Stromal cell of bone marrow (primary cell): ENCODE measurements at regions not wholly inside any gene's neighbourhood (a gene's known extent, or its start where the extent isn't known, plus 50 kb on each side); places are given as distances from the start of the nearest gene placed in this dataset.
"Not testable (repeated sequence)": the region's sequence is repeated elsewhere in the genome, so short reads cannot be mapped to it uniquely, and the experiment has no call there.

ENCODE experiments used
- DNase-seq: peaks from one replicate; pipeline ENCODE4 v3.0.0-alpha.2; 2012; ENCODE audit warnings: low read depth

- no peak for DNase-seq
Observed at GRCh38 chr1:38667626-38668025, 191.9 kb downstream of the RRAGC start.

GRCh38 chr1:38662126-38662525 is 197.4 kb downstream of the RRAGC start:
- DNase-seq: no peak

GRCh38 chr1:38658883-38659282 is 200.7 kb downstream of the RRAGC start:
- DNase-seq: no peak

GRCh38 chr1:38657873-38658272 is 201.7 kb downstream of the RRAGC start:
- no peak for DNase-seq

- DNase-seq: no peak
Observed at GRCh38 chr1:38657207-38657840, 202.2 kb downstream of the RRAGC start.

GRCh38 chr1:38656726-38657125 is 202.8 kb downstream of the RRAGC start:
- no peak for DNase-seq

GRCh38 chr1:38652217-38652616 is 207.4 kb downstream of the RRAGC start:
- no peak for DNase-seq

- no peak for DNase-seq
Observed at GRCh38 chr1:38651669-38652068, 207.9 kb downstream of the RRAGC start.

GRCh38 chr1:38648417-38648816 is 211.2 kb downstream of the RRAGC start:
- DNase-seq: no peak

GRCh38 chr1:38647341-38647740 is 212.2 kb downstream of the RRAGC start:
- not testable (repeated sequence) for DNase-seq

- DNase-seq: no peak
Observed at GRCh38 chr1:38644092-38644491, 215.5 kb downstream of the RRAGC start.

- no peak for DNase-seq
Observed at GRCh38 chr1:38641661-38642060, 217.9 kb downstream of the RRAGC start.

GRCh38 chr1:38640371-38640770 is 219.2 kb downstream of the RRAGC start:
- no peak for DNase-seq

- no peak for DNase-seq
Observed at GRCh38 chr1:38628241-38628640, 231.3 kb downstream of the RRAGC start.

- DNase-seq: no peak
Observed at GRCh38 chr1:38625939-38626338, 233.6 kb downstream of the RRAGC start.

- DNase-seq: no peak
Observed at GRCh38 chr1:38624336-38625039, 235.1 kb downstream of the RRAGC start.

- no peak for DNase-seq
Observed at GRCh38 chr1:38623529-38623928, 236.0 kb downstream of the RRAGC start.

- DNase-seq: no peak
Observed at GRCh38 chr1:38622197-38622596, 237.4 kb downstream of the RRAGC start.

- no peak for DNase-seq
Observed at GRCh38 chr1:38616846-38617245, 242.7 kb downstream of the RRAGC start.

GRCh38 chr1:38615680-38616079 is 243.9 kb downstream of the RRAGC start:
- no peak for DNase-seq

GRCh38 chr1:38614861-38615260 is 244.7 kb downstream of the RRAGC start:
- DNase-seq: no peak

GRCh38 chr1:38613996-38614395 is 245.6 kb downstream of the RRAGC start:
- no peak for DNase-seq

GRCh38 chr1:38612951-38613350 is 246.6 kb downstream of the RRAGC start:
- no peak for DNase-seq

- no peak for DNase-seq
Observed at GRCh38 chr1:38611664-38612211, 247.8 kb downstream of the RRAGC start.
